ENCODE measurements at regions not wholly inside any gene's neighbourhood (a gene's known extent, or its start where the extent isn't known, plus 50 kb on each side); places are given as distances from the start of the nearest gene placed in this dataset.

GRCh38 chr7:16365177-16365576, 56.2 kb downstream of the CRPPA start:
- TF ChIP-seq CTCF (conservative IDR thresholded peaks at IDR 0.05; ENCODE audit: low read depth in 2 of 2) (no peak), EZH2 (IDR thresholded peaks at IDR 0.05; ENCODE audit: low read depth, unreplicated experiment) (no peak), EZH2phosphoT487 (IDR thresholded peaks at IDR 0.05; ENCODE audit: unreplicated experiment) (no peak)

All from GM23338 (cell line).